OCI-LY3 (cell line): ENCODE measurements at regions not wholly inside any gene's neighbourhood (a gene's known extent, or its start where the extent isn't known, plus 50 kb on each side); places are given as distances from the start of the nearest gene placed in this dataset.

Experiments
- CTCF ChIP-seq: fragments of 200-600, 300-600 bp; sonication (generic); IDR thresholded peaks from 2 replicates; pipeline ENCODE4 v1.5.1; 2014; ENCODE audit warnings: antibody characterized with exemption, low read length, low read depth
- EZH2phosphoT487 ChIP-seq: fragments of 200-600 bp; shearing (Covaris generic); IDR thresholded peaks from 2 replicates; pipeline ENCODE4 v1.6.1; 2018; ENCODE audit warnings: antibody characterized with exemption, mixed run types, low read depth

GRCh38 chr1:143652744-143653428 is 318.9 kb downstream of the FAM72C start:
- TF ChIP-seq CTCF (no peak), EZH2phosphoT487 (no peak)
